HepG2 (cell line): ENCODE measurements at regions not wholly inside any gene's neighbourhood (a gene's known extent, or its start where the extent isn't known, plus 50 kb on each side); places are given as distances from the start of the nearest gene placed in this dataset.

Experiments
- ATAC-seq: fragments of 200-7000 bp; cut with Tn5 transposase; 3 replicates; pipeline ENCODE4 v1.9.1; 2020; ENCODE audit warnings: mild to moderate bottlenecking, moderate library complexity
- BruUV-seq: library from RNA; stranded (reverse); fragments of 400-500 nt; replicated peaks from 2 replicates; lab custom pipeline; 2021; lab: Mats Ljungman, UMichigan
- CTCF ChIA-PET: fragments of 300-600 bp; formaldehyde crosslinking; extraction: SDS; loops from one replicate; lab custom pipeline; 2021; ENCODE audit warnings: low total read pairs, inconsistent platforms, low intra/inter-chr PET ratio; lab: Yijun Ruan, JAX
- POLR2A ChIA-PET: fragments of 350-600 bp; sonication (Branson Sonifier 250); formaldehyde crosslinking; loops from one replicate; lab custom pipeline; 2020; ENCODE audit warnings: antibody characterized with exemption, inconsistent platforms; lab: Yijun Ruan, JAX
- DNase-seq: peaks from one replicate; pipeline ENCODE4 v3.0.0-alpha.2; 2015; ENCODE audit warnings: low spot score
- FAIRE-seq: peaks from 3 replicates; lab custom pipeline; 2011; peaks lifted over from hg19 to GRCh38; lab: Jason Lieb, UNC
- H2AFZ ChIP-seq: one replicate; pipeline ENCODE4 v1.6.1; 2011; ENCODE audit warnings: low read length, inconsistent platforms
- H3K27ac ChIP-seq: fragments of 300-600 bp; 3 replicates; pipeline ENCODE4 v1.8.0; 2011; ENCODE audit warnings: mixed run types, mild to moderate bottlenecking, mixed read lengths, low read length, inconsistent platforms; ENCODE audit not compliant: insufficient read depth; ENCODE audit errors: extremely low read length
- H3K27me3 ChIP-seq, 2 experiments: fragments of 200-600 bp in 1 of 2; 2 replicates in 1 of 2; 3 replicates in 1 of 2; pipeline versions ENCODE4 v1.6.0 to v1.8.0; 2011; ENCODE audit warnings: low read length in 2 of 2, mild to moderate bottlenecking in 2 of 2, moderate library complexity in 2 of 2, inconsistent platforms in 1 of 2; ENCODE audit not compliant: insufficient read depth in 2 of 2, control insufficient read depth in 1 of 2
- H3K36me3 ChIP-seq, 2 experiments: fragments of 200-600 bp in 1 of 2; replicated peaks in 1 of 2; 2 replicates in 1 of 2; 3 replicates in 1 of 2; pipeline versions ENCODE4 v1.5.1 to v1.8.0; 2011; ENCODE audit warnings: low read length in 2 of 2, inconsistent platforms in 1 of 2; ENCODE audit not compliant: insufficient read depth in 2 of 2, control insufficient read depth in 1 of 2
- H3K4me1 ChIP-seq: 2 replicates; pipeline ENCODE4 v1.5.1; 2012; ENCODE audit warnings: low read length, inconsistent platforms; ENCODE audit not compliant: insufficient read depth
- H3K4me2 ChIP-seq: 2 replicates; pipeline ENCODE4 v1.6.0; 2011; ENCODE audit warnings: low read depth, low read length, inconsistent platforms
- H3K4me3 ChIP-seq, 3 experiments: fragments of 200-600 bp in 1 of 3; sonication (generic), shearing (Covaris generic) in 1 of 3; replicated peaks in 1 of 3; 2 replicates each; pipeline ENCODE4 v1.5.1; 2011 to 2016; ENCODE audit warnings: low read length in 3 of 3, inconsistent platforms in 2 of 3, low read depth in 2 of 3, mild to moderate bottlenecking in 2 of 3, control low read depth in 1 of 3, mixed read lengths in 1 of 3; ENCODE audit not compliant: insufficient read depth in 1 of 3
- H3K79me2 ChIP-seq: one replicate; pipeline ENCODE4 v1.6.1; 2011; ENCODE audit warnings: low read length, inconsistent platforms; ENCODE audit not compliant: insufficient read depth
- H3K9ac ChIP-seq: 2 replicates; pipeline ENCODE4 v1.6.0; 2011; ENCODE audit warnings: mild to moderate bottlenecking, low read depth, low read length, inconsistent platforms; ENCODE audit not compliant: insufficient read depth
- H3K9me3 ChIP-seq: 2 replicates; pipeline ENCODE4 v1.5.1; 2012; ENCODE audit warnings: mild to moderate bottlenecking, low read length
- H4K20me1 ChIP-seq: 2 replicates; pipeline ENCODE4 v1.6.0; 2011; ENCODE audit warnings: inconsistent platforms, mild to moderate bottlenecking, low read length, moderate library complexity; ENCODE audit not compliant: insufficient read depth
- GPN1 ChIP-seq: sonication (generic); formaldehyde crosslinking; IDR thresholded peaks from 2 replicates; pipeline ENCODE4 v1.5.1; 2020; ENCODE audit warnings: missing genetic modification reagents, borderline replicate concordance
- ONECUT2 ChIP-seq: sonication (generic); formaldehyde crosslinking; IDR thresholded peaks from 2 replicates; pipeline ENCODE4 v1.4.0; 2020; ENCODE audit warnings: missing genetic modification reagents
- SUZ12 ChIP-seq: fragments of 150-350 bp; IDR thresholded peaks from 2 replicates; pipeline ENCODE4 v1.6.1; 2014; ENCODE audit warnings: low read depth, low read length
- ZNF30 ChIP-seq: sonication (generic); formaldehyde crosslinking; IDR thresholded peaks from 2 replicates; pipeline ENCODE4 v1.5.0; 2020; ENCODE audit warnings: mild to moderate bottlenecking, missing genetic modification reagents
- ZNF891 ChIP-seq: sonication (generic); formaldehyde crosslinking; IDR thresholded peaks from 2 replicates; pipeline ENCODE4 v1.5.0; 2020; ENCODE audit warnings: mild to moderate bottlenecking, missing genetic modification reagents
- WGBS: methylation state at CpG from one replicate; pipeline ENCODE4 v1.1.6; 2017; ENCODE audit warnings: low lambda C conversion rate; 5-methylcytosine and 5-hydroxymethylcytosine counted together
- in situ Hi-C: cut with HindIII; loops from 2 replicates; pipeline ENCODE4 v1.10.0; 2017; ENCODE audit warnings: low pct_unique_long_range_greater_than_20kb; ENCODE audit not compliant: extremely low pct_ligation_motif_present
- intact Hi-C: fragments of 100-400 bp; cut with micrococcal nuclease; formaldehyde crosslinking; loops from one replicate; pipeline ENCODE4 v1.10.0; 2022; ENCODE audit not compliant: unreplicated experiment
- TF ChIP-seq, protein P1 (sequence below): sonication (generic); formaldehyde crosslinking; IDR thresholded peaks from 2 replicates; pipeline ENCODE4 v1.5.0; 2020; ENCODE audit warnings: mild to moderate bottlenecking, missing genetic modification reagents, moderate library complexity
- TF ChIP-seq, protein P2 (sequence below): sonication (generic); formaldehyde crosslinking; IDR thresholded peaks from 2 replicates; pipeline ENCODE4 v1.9.0; 2021; ENCODE audit warnings: missing genetic modification reagents, borderline replicate concordance
- TF ChIP-seq, protein P3 (sequence below): sonication (generic); formaldehyde crosslinking; conservative IDR thresholded peaks from 2 replicates; pipeline ENCODE4 v1.8.0; 2022; ENCODE audit warnings: missing genetic modification reagents

DNA sequence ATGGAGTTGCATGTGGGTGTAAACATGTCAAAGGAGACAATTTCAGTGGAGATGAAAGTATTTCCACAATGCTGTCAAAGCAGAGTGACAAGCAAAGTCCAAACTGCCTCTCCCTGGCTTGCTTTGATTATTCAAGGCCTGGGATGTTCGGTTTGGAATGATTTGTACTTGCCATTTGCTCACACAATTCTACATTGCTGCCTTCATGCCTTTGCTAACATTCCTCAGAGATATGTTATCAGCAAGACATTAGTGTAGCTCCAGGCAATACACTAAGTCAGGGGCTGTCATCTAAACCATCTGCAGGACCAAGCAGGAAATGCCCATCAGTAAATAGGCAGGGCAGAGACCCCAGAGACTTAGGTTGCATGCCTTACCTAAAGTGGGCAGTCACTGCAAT, 79.6 kb upstream of the C1QTNF7 start:
- Histone ChIP-seq H3K27ac (no peak overlapping the region), H3K9ac (no peak overlapping the region), H3K36me3 (no peaks in the 10 kb centered on the region), H3K27me3 (peaks cover 0 to 3% of the 10 kb centered on the region in 2 experiments; a peak in 2 of 5 replicates), H3K79me2 (no peaks in the 10 kb centered on the region), H4K20me1 (no peaks in the 10 kb centered on the region), H2AFZ (no peak overlapping the region), H3K4me3 (no peak overlapping the region), H3K9me3 (no peaks in the 10 kb centered on the region), H3K4me1 (no peaks in the 10 kb centered on the region), H3K4me2 (no peak overlapping the region)
- BruUV-seq, result no TSS peak
- ChIA-PET POLR2A (no interaction called here), CTCF (no interaction called here)
- intact Hi-C loops, result no loop called here
- no peak for FAIRE-seq
- in situ Hi-C loops, result no loop called here
- no peak for DNase-seq
- TF ChIP-seq, protein P1, sequence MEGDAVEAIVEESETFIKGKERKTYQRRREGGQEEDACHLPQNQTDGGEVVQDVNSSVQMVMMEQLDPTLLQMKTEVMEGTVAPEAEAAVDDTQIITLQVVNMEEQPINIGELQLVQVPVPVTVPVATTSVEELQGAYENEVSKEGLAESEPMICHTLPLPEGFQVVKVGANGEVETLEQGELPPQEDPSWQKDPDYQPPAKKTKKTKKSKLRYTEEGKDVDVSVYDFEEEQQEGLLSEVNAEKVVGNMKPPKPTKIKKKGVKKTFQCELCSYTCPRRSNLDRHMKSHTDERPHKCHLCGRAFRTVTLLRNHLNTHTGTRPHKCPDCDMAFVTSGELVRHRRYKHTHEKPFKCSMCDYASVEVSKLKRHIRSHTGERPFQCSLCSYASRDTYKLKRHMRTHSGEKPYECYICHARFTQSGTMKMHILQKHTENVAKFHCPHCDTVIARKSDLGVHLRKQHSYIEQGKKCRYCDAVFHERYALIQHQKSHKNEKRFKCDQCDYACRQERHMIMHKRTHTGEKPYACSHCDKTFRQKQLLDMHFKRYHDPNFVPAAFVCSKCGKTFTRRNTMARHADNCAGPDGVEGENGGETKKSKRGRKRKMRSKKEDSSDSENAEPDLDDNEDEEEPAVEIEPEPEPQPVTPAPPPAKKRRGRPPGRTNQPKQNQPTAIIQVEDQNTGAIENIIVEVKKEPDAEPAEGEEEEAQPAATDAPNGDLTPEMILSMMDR, result no peak
- TF ChIP-seq, protein P2, sequence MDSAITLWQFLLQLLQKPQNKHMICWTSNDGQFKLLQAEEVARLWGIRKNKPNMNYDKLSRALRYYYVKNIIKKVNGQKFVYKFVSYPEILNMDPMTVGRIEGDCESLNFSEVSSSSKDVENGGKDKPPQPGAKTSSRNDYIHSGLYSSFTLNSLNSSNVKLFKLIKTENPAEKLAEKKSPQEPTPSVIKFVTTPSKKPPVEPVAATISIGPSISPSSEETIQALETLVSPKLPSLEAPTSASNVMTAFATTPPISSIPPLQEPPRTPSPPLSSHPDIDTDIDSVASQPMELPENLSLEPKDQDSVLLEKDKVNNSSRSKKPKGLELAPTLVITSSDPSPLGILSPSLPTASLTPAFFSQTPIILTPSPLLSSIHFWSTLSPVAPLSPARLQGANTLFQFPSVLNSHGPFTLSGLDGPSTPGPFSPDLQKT, result no peak
- TF ChIP-seq SUZ12, result no peak
- TF ChIP-seq GPN1 (CRISPR knock-in tag), result no peak
- TF ChIP-seq, protein P3, sequence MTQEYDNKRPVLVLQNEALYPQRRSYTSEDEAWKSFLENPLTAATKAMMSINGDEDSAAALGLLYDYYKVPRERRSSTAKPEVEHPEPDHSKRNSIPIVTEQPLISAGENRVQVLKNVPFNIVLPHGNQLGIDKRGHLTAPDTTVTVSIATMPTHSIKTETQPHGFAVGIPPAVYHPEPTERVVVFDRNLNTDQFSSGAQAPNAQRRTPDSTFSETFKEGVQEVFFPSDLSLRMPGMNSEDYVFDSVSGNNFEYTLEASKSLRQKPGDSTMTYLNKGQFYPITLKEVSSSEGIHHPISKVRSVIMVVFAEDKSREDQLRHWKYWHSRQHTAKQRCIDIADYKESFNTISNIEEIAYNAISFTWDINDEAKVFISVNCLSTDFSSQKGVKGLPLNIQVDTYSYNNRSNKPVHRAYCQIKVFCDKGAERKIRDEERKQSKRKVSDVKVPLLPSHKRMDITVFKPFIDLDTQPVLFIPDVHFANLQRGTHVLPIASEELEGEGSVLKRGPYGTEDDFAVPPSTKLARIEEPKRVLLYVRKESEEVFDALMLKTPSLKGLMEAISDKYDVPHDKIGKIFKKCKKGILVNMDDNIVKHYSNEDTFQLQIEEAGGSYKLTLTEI, result no peak
- no peak for TF ChIP-seq ZNF891 (CRISPR knock-in tag)
- TF ChIP-seq ZNF30 (CRISPR knock-in tag), result no peak
- TF ChIP-seq ONECUT2 (CRISPR knock-in tag), result no peak
- WGBS, result 13% methylated on average over 1 of the region's 1 CpG
- ATAC-seq, result no peak
